ENCODE measurements at regions not wholly inside any gene's neighbourhood (a gene's known extent, or its start where the extent isn't known, plus 50 kb on each side); places are given as distances from the start of the nearest gene placed in this dataset.
A peak's percentile ranks its signal among the peaks of the same experiment; 100 is the strongest.

GRCh38 chr9:108180541-108180940, 675.2 kb downstream of the ACTL7B start:
- ATAC-seq (ENCODE audit: low FRiP score) (no peak), DNase-seq (ENCODE audit: low spot score) (no peak)
- TF ChIP-seq, protein P1, sequence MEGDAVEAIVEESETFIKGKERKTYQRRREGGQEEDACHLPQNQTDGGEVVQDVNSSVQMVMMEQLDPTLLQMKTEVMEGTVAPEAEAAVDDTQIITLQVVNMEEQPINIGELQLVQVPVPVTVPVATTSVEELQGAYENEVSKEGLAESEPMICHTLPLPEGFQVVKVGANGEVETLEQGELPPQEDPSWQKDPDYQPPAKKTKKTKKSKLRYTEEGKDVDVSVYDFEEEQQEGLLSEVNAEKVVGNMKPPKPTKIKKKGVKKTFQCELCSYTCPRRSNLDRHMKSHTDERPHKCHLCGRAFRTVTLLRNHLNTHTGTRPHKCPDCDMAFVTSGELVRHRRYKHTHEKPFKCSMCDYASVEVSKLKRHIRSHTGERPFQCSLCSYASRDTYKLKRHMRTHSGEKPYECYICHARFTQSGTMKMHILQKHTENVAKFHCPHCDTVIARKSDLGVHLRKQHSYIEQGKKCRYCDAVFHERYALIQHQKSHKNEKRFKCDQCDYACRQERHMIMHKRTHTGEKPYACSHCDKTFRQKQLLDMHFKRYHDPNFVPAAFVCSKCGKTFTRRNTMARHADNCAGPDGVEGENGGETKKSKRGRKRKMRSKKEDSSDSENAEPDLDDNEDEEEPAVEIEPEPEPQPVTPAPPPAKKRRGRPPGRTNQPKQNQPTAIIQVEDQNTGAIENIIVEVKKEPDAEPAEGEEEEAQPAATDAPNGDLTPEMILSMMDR (IDR thresholded peaks at IDR 0.05) = no peak

DNA sequence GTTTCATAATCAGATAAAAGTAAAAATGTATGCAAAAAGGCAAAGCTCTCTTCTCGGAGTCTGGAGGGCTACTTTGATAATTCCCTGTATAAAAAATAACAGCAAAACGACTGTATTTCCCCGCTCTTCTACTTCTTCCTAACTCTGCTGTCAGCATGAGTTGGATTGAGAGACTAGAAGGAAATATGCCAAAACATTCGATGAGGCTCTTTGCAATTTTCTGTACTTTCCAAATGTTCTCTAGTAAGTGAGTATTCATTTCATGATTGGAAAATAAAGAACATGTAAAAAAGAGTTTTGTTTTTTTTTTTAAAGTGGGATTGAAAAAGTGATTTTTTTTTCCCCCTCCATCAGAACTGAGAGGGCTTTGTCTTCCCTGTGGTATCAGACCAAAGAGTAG, 677.5 kb downstream of the ACTL7B start:
- DNase-seq (ENCODE audit: low spot score) = no peak
- TF ChIP-seq, protein P1 (IDR thresholded peaks at IDR 0.05) = no peak
- ATAC-seq (ENCODE audit: low FRiP score) = no peak

DNA sequence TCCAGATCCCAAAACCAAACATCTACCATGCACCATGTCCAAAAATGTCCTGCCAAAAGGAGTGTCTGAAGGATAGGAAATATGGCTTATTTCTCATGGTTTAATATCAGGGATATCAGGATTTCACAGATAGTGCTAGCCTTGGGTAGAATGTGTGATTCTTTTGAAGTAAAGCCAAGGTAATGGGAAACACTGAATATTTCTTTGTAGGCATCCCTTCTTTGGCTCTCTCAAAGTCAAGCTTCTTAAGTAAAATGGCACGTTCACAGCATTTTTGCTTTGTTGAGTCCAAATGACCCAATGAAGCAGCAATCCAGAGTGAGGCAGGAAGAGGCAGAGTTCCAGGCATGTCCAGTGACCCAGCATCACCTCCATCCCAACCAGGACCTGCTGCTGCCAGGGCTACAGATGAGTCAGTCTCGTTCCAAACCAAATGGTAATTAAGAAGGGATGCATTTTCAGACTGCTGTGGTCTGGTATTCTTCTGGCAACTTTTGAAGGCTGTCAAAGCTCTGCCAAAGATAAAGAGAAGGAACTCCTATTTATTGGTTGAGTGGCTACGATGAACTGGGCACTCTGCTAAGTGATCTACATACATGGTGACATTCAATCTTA, 678.8 kb upstream of the KLF4 start:
- TF ChIP-seq, protein P1 (IDR thresholded peaks at IDR 0.05) = no peak
- DNase-seq (ENCODE audit: low spot score) = no peak
- ATAC-seq (ENCODE audit: low FRiP score) = no peak

DNA sequence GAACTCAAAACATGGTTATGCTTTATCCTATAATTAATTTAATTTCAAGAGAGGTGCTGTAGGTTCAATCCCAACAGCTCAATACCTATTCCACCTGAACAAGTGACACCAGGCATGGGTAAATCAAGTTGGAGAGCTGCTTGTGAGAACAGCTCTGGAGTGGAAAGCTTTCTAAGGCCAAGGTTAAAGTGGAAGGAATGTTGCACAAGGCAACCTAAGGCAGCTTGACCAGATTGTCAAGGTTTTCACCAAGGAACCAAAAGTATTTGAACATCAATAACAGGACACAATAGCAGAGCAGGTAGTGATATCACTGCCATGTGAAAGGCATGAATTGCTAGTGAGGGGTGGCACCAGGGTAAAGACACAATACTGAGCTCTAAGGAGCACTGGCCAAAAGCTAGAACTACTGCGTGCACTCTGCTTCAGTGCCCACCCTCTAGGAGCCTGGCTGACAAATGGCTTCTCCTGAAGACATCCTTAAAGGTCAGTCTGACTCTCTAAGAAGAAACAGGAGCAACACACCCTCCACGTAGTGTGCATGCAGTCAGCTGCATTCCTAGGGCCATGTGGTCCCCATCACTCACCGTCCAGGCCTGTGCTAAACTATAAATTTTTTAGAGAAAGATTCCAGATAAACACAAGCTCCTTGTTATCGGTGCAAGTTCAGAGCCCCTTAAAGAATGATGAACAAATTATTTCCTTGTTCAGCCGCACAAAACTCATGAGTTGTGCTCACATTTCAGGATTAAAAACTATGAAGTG, 677.7 kb upstream of the KLF4 start:
- DNase-seq (ENCODE audit: low spot score) (no peak), ATAC-seq (ENCODE audit: low FRiP score) (no peak)
- TF ChIP-seq, protein P1 (IDR thresholded peaks at IDR 0.05) = no peak

- TF ChIP-seq, protein P1 (IDR thresholded peaks at IDR 0.05) = no peak
- DNase-seq (ENCODE audit: low spot score) (no peak), ATAC-seq (ENCODE audit: low FRiP score) (no peak)
Measured at GRCh38 chr9:108166519-108166918, 677.0 kb upstream of the KLF4 start.

- TF ChIP-seq, protein P1 (IDR thresholded peaks at IDR 0.05) = no peak
- ATAC-seq (ENCODE audit: low FRiP score) (peak; percentile 52), DNase-seq (ENCODE audit: low spot score) (no peak)
Measured at GRCh38 chr9:108163321-108164005, 673.9 kb upstream of the KLF4 start.
